HG03103 (cell line): ENCODE measurements at regions not wholly inside any gene's neighbourhood (a gene's known extent, or its start where the extent isn't known, plus 50 kb on each side); places are given as distances from the start of the nearest gene placed in this dataset.
"Not testable (repeated sequence)": the region's sequence is repeated elsewhere in the genome, so short reads cannot be mapped to it uniquely, and the experiment has no call there.

Source experiments
- ATAC-seq: cut with Tn5 transposase; IDR thresholded peaks from one replicate; pipeline ENCODE4 v1.9.1; 2021; ENCODE audit warnings: low read depth; ENCODE audit not compliant: unreplicated experiment

- ATAC-seq = no peak
These were observed 451.3 kb downstream of the LRRC70 start for GRCh38 chr5:63029891-63030290.

GRCh38 chr5:63025679-63026078 is 447.1 kb downstream of the LRRC70 start:
- no peak for ATAC-seq

- no peak for ATAC-seq
These were observed 443.8 kb downstream of the LRRC70 start for GRCh38 chr5:63022403-63022802.

GRCh38 chr5:63011158-63011557 is 432.5 kb downstream of the LRRC70 start:
- no peak for ATAC-seq

- ATAC-seq = no peak
These were observed 429.6 kb downstream of the LRRC70 start for GRCh38 chr5:63008195-63008594.

GRCh38 chr5:62994842-62995241 is 416.2 kb downstream of the LRRC70 start:
- not testable (repeated sequence) for ATAC-seq

GRCh38 chr5:62985749-62986148 is 407.1 kb downstream of the LRRC70 start:
- ATAC-seq = no peak

- no peak for ATAC-seq
These were observed 403.7 kb downstream of the LRRC70 start for GRCh38 chr5:62982348-62982747.

GRCh38 chr5:62980884-62981283 is 402.3 kb downstream of the LRRC70 start:
- no peak for ATAC-seq

- no peak for ATAC-seq
These were observed 400.9 kb downstream of the LRRC70 start for GRCh38 chr5:62979472-62979871.

GRCh38 chr5:62977661-62978060 is 399.0 kb downstream of the LRRC70 start:
- ATAC-seq = no peak

GRCh38 chr5:62974623-62975022 is 396.0 kb downstream of the LRRC70 start:
- ATAC-seq = no peak

GRCh38 chr5:62969409-62970120 is 390.9 kb downstream of the LRRC70 start:
- no peak for ATAC-seq

- ATAC-seq = no peak
These were observed 385.8 kb downstream of the LRRC70 start for GRCh38 chr5:62964428-62964827.

GRCh38 chr5:62960781-62961180 is 382.2 kb downstream of the LRRC70 start:
- ATAC-seq = no peak

- ATAC-seq = no peak
These were observed 378.0 kb downstream of the LRRC70 start for GRCh38 chr5:62956597-62956996.

- no peak for ATAC-seq
These were observed 376.0 kb downstream of the LRRC70 start for GRCh38 chr5:62954578-62954977.

GRCh38 chr5:62948301-62948700 is 369.7 kb downstream of the LRRC70 start:
- no peak for ATAC-seq

- ATAC-seq = no peak
These were observed 363.8 kb downstream of the LRRC70 start for GRCh38 chr5:62942384-62942783.

- ATAC-seq = no peak
These were observed 360.3 kb downstream of the LRRC70 start for GRCh38 chr5:62938927-62939326.

- no peak for ATAC-seq
These were observed 359.3 kb downstream of the LRRC70 start for GRCh38 chr5:62937661-62938558.

GRCh38 chr5:62935660-62936059 is 357.0 kb downstream of the LRRC70 start:
- ATAC-seq = no peak
